Brain microvascular endothelial cell (primary cell): ENCODE measurements at regions not wholly inside any gene's neighbourhood (a gene's known extent, or its start where the extent isn't known, plus 50 kb on each side); places are given as distances from the start of the nearest gene placed in this dataset.

Experiments
- DNase-seq: peaks from one replicate; pipeline ENCODE4 v3.0.0-alpha.2; 2020
- H3K27ac ChIP-seq: fragments of 250-450 bp; sonication (Bioruptor Pico); 2 replicates; pipeline ENCODE4 v1.5.1; 2020; ENCODE audit warnings: mild to moderate bottlenecking, moderate library complexity
- H3K27me3 ChIP-seq: fragments of 250-450 bp; sonication (Bioruptor Pico); replicated peaks from 2 replicates; pipeline ENCODE4 v1.5.1; 2020; ENCODE audit warnings: mild to moderate bottlenecking
- H3K36me3 ChIP-seq: fragments of 250-450 bp; sonication (Bioruptor Pico); replicated peaks from 2 replicates; pipeline ENCODE4 v1.5.1; 2020; ENCODE audit warnings: mild to moderate bottlenecking
- H3K4me3 ChIP-seq: 2 replicates; pipeline ENCODE4 v1.5.1; 2011; ENCODE audit warnings: low read depth, mild to moderate bottlenecking, control low read depth, low read length, moderate library complexity
- in situ Hi-C: cut with HindIII; loops from 2 replicates; pipeline ENCODE4 v1.10.0; 2017; ENCODE audit warnings: low sequenced_read_pairs, low pct_ligation_motif_present
- TF ChIP-seq, protein P1 (sequence below): IDR thresholded peaks from 2 replicates; pipeline ENCODE4 v1.5.1; 2011; ENCODE audit warnings: low read depth, mild to moderate bottlenecking, moderate library complexity, low read length, control low read depth, inconsistent platforms; ENCODE audit errors: missing control alignments

DNA sequence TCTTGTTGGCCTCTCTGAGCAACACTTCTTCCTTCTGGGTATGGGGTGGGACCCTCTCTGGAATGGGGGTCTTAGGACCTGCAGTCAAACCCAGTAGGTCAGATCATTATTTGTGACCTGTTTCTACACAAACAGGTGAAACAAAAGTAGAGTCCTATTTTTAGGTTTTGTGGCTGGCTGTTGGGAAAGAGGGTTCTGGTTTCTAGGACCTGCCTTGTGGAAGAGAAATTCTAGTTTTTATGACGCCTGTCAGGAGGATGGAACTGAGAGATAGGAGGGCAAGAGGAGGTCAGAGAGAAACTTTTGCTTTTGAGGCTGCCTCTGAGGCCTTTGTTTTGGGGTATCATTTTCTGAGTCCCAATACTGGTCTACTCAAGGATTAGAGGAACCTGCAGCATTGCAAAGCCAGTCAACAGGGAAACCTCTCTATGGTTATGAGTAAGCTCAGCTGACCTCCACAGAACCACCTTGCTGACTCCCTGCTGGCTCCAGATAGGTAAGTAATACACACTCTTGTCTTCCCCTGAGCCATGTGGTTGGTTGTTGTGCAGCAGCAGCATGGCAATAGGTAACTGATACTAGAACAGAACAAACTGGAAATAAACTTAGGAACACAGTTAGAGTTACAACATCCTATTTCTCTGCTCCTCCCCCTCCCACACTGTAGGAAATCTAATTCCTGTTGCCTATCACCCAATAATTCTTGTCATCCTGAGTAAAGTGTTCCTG is 114.7 kb upstream of the VCX3B start:
- Histone ChIP-seq H3K4me3 (no peak overlapping the region), H3K27me3 (no peaks in the 10 kb centered on the region), H3K36me3 (no peaks in the 10 kb centered on the region), H3K27ac (no peak overlapping the region)
- in situ Hi-C loops = no loop called here
- TF ChIP-seq, protein P1, sequence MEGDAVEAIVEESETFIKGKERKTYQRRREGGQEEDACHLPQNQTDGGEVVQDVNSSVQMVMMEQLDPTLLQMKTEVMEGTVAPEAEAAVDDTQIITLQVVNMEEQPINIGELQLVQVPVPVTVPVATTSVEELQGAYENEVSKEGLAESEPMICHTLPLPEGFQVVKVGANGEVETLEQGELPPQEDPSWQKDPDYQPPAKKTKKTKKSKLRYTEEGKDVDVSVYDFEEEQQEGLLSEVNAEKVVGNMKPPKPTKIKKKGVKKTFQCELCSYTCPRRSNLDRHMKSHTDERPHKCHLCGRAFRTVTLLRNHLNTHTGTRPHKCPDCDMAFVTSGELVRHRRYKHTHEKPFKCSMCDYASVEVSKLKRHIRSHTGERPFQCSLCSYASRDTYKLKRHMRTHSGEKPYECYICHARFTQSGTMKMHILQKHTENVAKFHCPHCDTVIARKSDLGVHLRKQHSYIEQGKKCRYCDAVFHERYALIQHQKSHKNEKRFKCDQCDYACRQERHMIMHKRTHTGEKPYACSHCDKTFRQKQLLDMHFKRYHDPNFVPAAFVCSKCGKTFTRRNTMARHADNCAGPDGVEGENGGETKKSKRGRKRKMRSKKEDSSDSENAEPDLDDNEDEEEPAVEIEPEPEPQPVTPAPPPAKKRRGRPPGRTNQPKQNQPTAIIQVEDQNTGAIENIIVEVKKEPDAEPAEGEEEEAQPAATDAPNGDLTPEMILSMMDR = no peak
- DNase-seq = no peak

DNA sequence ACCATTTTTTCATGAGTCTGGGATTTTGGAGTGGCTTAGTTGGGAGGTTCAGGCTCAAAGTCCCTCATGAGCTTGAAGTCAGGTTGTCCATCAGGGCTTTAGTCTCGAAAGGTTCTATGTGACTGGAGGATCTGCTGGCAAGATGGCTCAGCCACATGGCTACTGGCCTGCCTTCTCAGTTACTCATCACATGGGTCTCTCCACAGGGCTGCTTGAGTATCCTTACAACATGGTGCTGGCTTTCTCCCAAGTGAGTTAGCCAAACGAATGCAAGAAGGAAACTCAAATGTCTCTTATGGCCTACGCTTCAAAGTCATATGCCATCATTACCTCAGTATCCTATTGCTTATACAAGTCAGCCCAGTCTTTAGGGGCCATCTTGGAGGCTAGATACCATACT is 106.3 kb upstream of the VCX3B start:
- Histone ChIP-seq H3K27ac (no peak overlapping the region), H3K27me3 (no peaks in the 10 kb centered on the region), H3K4me3 (no peak overlapping the region), H3K36me3 (no peaks in the 10 kb centered on the region)
- no peak for DNase-seq
- TF ChIP-seq, protein P1 = no peak
- in situ Hi-C loops = no loop called here

DNA sequence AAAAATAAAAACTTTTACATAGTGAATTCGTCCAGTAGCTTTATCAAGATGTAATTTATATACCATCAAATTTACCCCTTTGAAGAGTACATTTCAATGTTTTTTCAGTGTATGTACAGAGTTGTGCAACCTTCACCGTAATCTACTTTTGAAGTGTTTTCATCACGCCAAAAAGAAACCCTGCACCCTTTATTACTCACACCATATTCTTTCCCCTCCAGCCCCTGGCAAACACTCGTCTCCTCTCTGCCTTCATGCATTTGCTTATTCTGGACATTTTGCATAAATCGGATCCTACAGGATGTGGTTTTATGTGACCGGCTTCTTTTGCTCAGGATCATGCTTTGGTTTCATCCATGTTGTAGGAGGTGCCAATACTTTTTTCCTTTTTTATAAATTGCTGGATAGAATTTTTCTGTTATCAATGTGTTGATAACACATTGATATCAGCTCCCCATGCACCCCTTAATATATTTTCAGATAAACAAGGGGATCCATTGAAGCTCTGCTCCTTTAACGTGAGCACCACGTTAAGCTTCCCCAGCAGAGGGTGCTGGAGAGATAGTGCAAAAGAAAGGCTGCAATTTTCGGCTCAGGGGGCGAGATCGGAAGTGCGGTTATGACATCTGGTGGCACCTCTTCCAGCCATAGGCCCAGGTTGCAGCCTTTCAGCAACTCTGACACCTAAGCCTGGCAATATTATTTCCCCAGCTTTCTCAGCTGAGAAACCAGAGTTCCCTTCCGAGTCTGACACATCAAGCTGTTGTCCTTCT is 100.1 kb upstream of the VCX3B start:
- no peaks in the 10 kb centered on the region for H3K36me3 ChIP-seq
- H3K27ac ChIP-seq = no peak overlapping the region
- H3K4me3 ChIP-seq = no peak overlapping the region
- in situ Hi-C loops = no loop called here
- no peak for DNase-seq
- TF ChIP-seq, protein P1 = peak; percentile 69
- H3K27me3 ChIP-seq = no peaks in the 10 kb centered on the region

GRCh38 chrX:8366481-8366880 is 98.1 kb upstream of the VCX3B start:
- Histone ChIP-seq H3K36me3 (no peaks in the 10 kb centered on the region), H3K27me3 (no peaks in the 10 kb centered on the region)
- in situ Hi-C loops = no loop called here

DNA sequence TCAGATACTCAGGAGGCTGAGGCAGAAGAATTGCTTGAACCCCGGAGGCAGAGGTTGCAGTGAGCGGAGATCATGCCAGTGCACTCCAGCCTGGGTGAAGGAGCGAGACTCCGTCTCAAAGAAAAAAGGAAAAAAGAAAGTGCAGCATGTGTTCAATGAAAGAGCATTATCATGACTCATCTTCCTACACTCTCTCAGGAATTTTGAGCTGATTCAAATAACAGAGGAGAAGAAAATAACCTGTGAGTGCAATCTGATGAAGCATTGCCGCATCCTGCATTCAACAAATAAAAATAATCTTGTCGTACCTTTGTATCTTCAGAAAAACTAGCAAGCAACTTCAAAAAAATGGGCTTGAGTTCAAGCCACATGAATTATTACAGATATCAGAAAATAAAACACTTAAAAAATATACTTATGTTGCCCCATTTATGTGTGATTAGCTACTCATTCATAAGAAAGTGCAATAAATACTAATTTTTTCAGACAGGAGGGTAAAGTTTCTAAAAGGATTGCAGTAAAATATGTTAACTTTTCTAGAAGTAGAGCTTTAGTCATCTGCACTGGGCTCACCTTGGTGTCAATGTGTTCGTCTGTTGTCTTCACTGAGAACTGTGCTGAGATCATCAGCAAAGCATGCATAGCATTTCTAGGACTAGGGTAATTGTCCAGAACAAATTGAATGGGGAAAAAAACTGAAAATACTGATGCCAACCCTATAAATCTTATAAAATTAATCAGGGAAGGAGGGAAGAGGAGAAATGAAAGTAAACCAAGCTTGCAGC is 90.4 kb upstream of the VCX3B start:
- TF ChIP-seq, protein P1 = no peak
- Histone ChIP-seq H3K36me3 (no peaks in the 10 kb centered on the region), H3K4me3 (no peak overlapping the region), H3K27me3 (no peaks in the 10 kb centered on the region), H3K27ac (no peak overlapping the region)
- in situ Hi-C loops = no loop called here
- no peak for DNase-seq

More at GRCh38 chrX:8366481-8366880, 98.1 kb upstream of the VCX3B start:
- TF ChIP-seq, protein P1 = no peak
- H3K27ac ChIP-seq = no peak overlapping the region
- H3K4me3 ChIP-seq = no peak overlapping the region
- no peak for DNase-seq
